Activated CD8-positive, alpha-beta T cell treated with anti-CD3 and anti-CD28 coated beads for 36 hours (primary cell): ENCODE measurements at regions not wholly inside any gene's neighbourhood (a gene's known extent, or its start where the extent isn't known, plus 50 kb on each side); places are given as distances from the start of the nearest gene placed in this dataset.
A peak's percentile ranks its signal among the peaks of the same experiment; 100 is the strongest.

Source experiments
- ATAC-seq: fragments of 200-7000 bp; cut with Tn5 transposase; one replicate; pipeline ENCODE4 v1.10.0; 2021; ENCODE audit warnings: mild to moderate bottlenecking, moderate library complexity
- CTCF ChIA-PET: fragments of 350-600 bp; sonication (Branson Sonifier 250); formaldehyde crosslinking; loops from one replicate; lab custom pipeline; 2021; ENCODE audit warnings: antibody characterized with exemption; lab: Charles Lee
- POLR2A ChIA-PET: fragments of 350-600 bp; sonication (Branson Sonifier 250); formaldehyde crosslinking; loops from one replicate; lab custom pipeline; 2021; ENCODE audit warnings: antibody characterized with exemption; lab: Charles Lee
- DNase-seq: peaks from one replicate; pipeline ENCODE4 v3.0.0-alpha.2; 2020
- H3K27ac Mint-ChIP-seq: one replicate; pipeline ENCODE4 v1.8.0; 2021; ENCODE audit warnings: mild to moderate bottlenecking, mixed read lengths
- H3K27me3 Mint-ChIP-seq: one replicate; pipeline ENCODE4 v1.8.0; 2021; ENCODE audit warnings: mixed read lengths
- H3K36me3 Mint-ChIP-seq: one replicate; pipeline ENCODE4 v1.8.0; 2021; ENCODE audit warnings: low read depth, mixed read lengths
- H3K4me1 Mint-ChIP-seq: one replicate; pipeline ENCODE4 v1.8.0; 2021; ENCODE audit warnings: low read depth, mixed read lengths
- H3K4me3 Mint-ChIP-seq: one replicate; pipeline ENCODE4 v1.8.0; 2021; ENCODE audit warnings: mild to moderate bottlenecking, moderate library complexity, mixed read lengths
- H3K9me3 Mint-ChIP-seq: one replicate; pipeline ENCODE4 v1.8.0; 2021; ENCODE audit warnings: mixed read lengths
- intact Hi-C: fragments of 100-400 bp; cut with micrococcal nuclease; formaldehyde crosslinking; loops from one replicate; pipeline ENCODE4 v1.10.0; 2022
- TF ChIP-seq, protein P1 (sequence below): fragments of 200-600 bp; IDR thresholded peaks from one replicate; pipeline ENCODE4 v1.8.0; 2022; ENCODE audit warnings: antibody characterized with exemption, mild to moderate bottlenecking

GRCh38 chr5:143679777-143680176, 132.2 kb upstream of the HMHB1 start:
- ATAC-seq (peak; percentile 64), DNase-seq (no peak)
- Mint-ChIP-seq H3K4me1 (peaks cover 22% of the 10 kb centered on the region), H3K4me3 (no peak overlapping the region), H3K9me3 (no peaks in the 10 kb centered on the region), H3K27me3 (peaks cover 1% of the 10 kb centered on the region), H3K36me3 (no peaks in the 10 kb centered on the region), H3K27ac (no peak overlapping the region)
- ChIA-PET POLR2A (no interaction called here), CTCF (no interaction called here)
- intact Hi-C loops, result no loop called here
- TF ChIP-seq, protein P1, sequence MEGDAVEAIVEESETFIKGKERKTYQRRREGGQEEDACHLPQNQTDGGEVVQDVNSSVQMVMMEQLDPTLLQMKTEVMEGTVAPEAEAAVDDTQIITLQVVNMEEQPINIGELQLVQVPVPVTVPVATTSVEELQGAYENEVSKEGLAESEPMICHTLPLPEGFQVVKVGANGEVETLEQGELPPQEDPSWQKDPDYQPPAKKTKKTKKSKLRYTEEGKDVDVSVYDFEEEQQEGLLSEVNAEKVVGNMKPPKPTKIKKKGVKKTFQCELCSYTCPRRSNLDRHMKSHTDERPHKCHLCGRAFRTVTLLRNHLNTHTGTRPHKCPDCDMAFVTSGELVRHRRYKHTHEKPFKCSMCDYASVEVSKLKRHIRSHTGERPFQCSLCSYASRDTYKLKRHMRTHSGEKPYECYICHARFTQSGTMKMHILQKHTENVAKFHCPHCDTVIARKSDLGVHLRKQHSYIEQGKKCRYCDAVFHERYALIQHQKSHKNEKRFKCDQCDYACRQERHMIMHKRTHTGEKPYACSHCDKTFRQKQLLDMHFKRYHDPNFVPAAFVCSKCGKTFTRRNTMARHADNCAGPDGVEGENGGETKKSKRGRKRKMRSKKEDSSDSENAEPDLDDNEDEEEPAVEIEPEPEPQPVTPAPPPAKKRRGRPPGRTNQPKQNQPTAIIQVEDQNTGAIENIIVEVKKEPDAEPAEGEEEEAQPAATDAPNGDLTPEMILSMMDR, result no peak

DNA sequence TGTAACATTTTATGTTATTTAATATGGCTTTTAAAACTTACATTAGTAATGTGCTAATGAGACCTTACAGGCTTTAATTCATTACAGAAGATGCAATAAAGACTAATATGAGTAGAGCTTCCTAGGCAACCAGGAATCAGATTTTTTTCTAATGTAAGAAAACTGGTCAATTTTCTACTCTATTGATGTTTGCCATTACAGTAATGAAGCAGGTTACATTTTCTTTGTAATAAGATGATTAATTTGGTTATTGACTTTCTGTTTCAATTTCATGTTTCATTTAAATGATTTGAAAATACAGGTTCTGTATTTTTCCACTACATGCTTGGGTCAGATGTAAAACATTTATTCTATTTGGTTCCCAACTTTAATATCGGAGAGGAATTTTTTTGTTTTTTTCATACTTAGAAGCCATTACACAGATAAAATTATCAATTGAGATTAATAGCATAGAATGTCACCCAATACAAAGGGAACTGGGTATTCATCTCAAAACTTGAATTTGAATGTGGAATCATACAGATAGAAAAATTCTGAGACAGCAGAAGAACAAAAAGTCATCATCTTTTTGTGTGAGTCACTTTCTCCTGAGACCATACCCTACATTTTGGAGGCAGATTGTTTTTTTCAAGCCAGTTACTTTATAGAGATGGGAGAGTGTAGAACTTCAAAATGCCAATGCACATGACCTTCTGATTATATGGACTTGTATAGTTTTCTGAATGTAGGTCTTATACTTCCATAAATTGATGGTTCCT, 133.6 kb upstream of the HMHB1 start:
- peak; percentile 58 for ATAC-seq
- Mint-ChIP-seq H3K27me3 (peaks cover 3% of the 10 kb centered on the region), H3K9me3 (no peaks in the 10 kb centered on the region), H3K36me3 (no peaks in the 10 kb centered on the region), H3K27ac (peak overlapping the region; percentile 78), H3K4me3 (peak overlapping the region; percentile 14), H3K4me1 (peaks cover 22% of the 10 kb centered on the region)
- ChIA-PET POLR2A (interaction anchor here (0.6 kb wide), 1 partner anchor 25 kb away, joined by 4 read pairs; no protein-coding TSS in a partner anchor), CTCF (no interaction called here)
- TF ChIP-seq, protein P1, result no peak
- intact Hi-C loops, result no loop called here
- DNase-seq, result no peak

- no peaks in the 10 kb centered on the region for H3K36me3 Mint-ChIP-seq
- intact Hi-C loops, result no loop called here
- POLR2A ChIA-PET, result interaction anchor here (0.6 kb wide), 1 partner anchor 24 kb away, joined by 4 read pairs; no protein-coding TSS in a partner anchor
- H3K27me3 Mint-ChIP-seq, result peaks cover 1% of the 10 kb centered on the region
- DNase-seq (no peak), ATAC-seq (no peak)
- no peak overlapping the region for H3K4me3 Mint-ChIP-seq
- CTCF ChIA-PET, result no interaction called here
- H3K4me1 Mint-ChIP-seq, result peaks cover 22% of the 10 kb centered on the region
- no peaks in the 10 kb centered on the region for H3K9me3 Mint-ChIP-seq
- H3K27ac Mint-ChIP-seq, result no peak overlapping the region
- TF ChIP-seq, protein P1, result no peak
Observed at GRCh38 chr5:143677403-143677802, 134.6 kb upstream of the HMHB1 start.

GRCh38 chr5:143676802-143677201, 135.2 kb upstream of the HMHB1 start:
- DNase-seq (no peak), ATAC-seq (no peak)
- ChIA-PET CTCF (no interaction called here), POLR2A (no interaction called here)
- no peaks in the 10 kb centered on the region for H3K36me3 Mint-ChIP-seq
- H3K4me1 Mint-ChIP-seq, result peaks cover 22% of the 10 kb centered on the region
- TF ChIP-seq, protein P1, result no peak
- H3K4me3 Mint-ChIP-seq, result no peak overlapping the region
- intact Hi-C loops, result no loop called here
- H3K27me3 Mint-ChIP-seq, result peaks cover 1% of the 10 kb centered on the region
- H3K9me3 Mint-ChIP-seq, result no peaks in the 10 kb centered on the region
- H3K27ac Mint-ChIP-seq, result no peak overlapping the region

GRCh38 chr5:143674469-143674786, 137.5 kb upstream of the HMHB1 start:
- intact Hi-C loops, result no loop called here
- ATAC-seq, result no peak
- Mint-ChIP-seq H3K27ac (no peak overlapping the region), H3K9me3 (peaks cover 7% of the 10 kb centered on the region), H3K27me3 (peaks cover 1% of the 10 kb centered on the region), H3K36me3 (no peaks in the 10 kb centered on the region), H3K4me1 (peaks cover 15% of the 10 kb centered on the region), H3K4me3 (no peak overlapping the region)
- TF ChIP-seq, protein P1, result no peak
- DNase-seq, result no peak
- CTCF ChIA-PET, result no interaction called here
- POLR2A ChIA-PET, result no interaction called here
